A673 (cell line): ENCODE measurements at regions not wholly inside any gene's neighbourhood (a gene's known extent, or its start where the extent isn't known, plus 50 kb on each side); places are given as distances from the start of the nearest gene placed in this dataset.
"Not testable (repeated sequence)": the region's sequence is repeated elsewhere in the genome, so short reads cannot be mapped to it uniquely, and the experiment has no call there.

ENCODE experiments used
- BruUV-seq: library from RNA; stranded (reverse); fragments of 400-500 nt; replicated peaks from 2 replicates; lab custom pipeline; 2021; lab: Mats Ljungman, UMichigan
- CTCF ChIA-PET: fragments of 300-600 bp; sonication (Branson Sonifier 250); formaldehyde crosslinking; loops from one replicate; lab custom pipeline; 2022; ENCODE audit warnings: antibody characterized with exemption; lab: Charles Lee
- POLR2A ChIA-PET: fragments of 300-600 bp; sonication (Branson Sonifier 250); formaldehyde crosslinking; loops from one replicate; lab custom pipeline; 2022; ENCODE audit warnings: antibody characterized with exemption; ENCODE audit not compliant: low non-redundant PET; lab: Charles Lee
- DNase-seq: peaks from one replicate; pipeline ENCODE4 v3.0.0-alpha.2; 2015; ENCODE audit warnings: low spot score
- H3K27ac ChIP-seq: fragments of 200-600 bp; sonication (generic); 2 replicates; pipeline ENCODE4 v1.5.1; 2016; ENCODE audit warnings: mixed run types, low read depth, mild to moderate bottlenecking, mixed read lengths, antibody characterized with exemption, low read length; ENCODE audit not compliant: poor library complexity, severe bottlenecking
- H3K27me3 ChIP-seq: fragments of 200-600 bp; sonication (generic); replicated peaks from 2 replicates; pipeline ENCODE4 v1.6.1; 2017; ENCODE audit warnings: mixed run types, low read depth, mild to moderate bottlenecking, mixed read lengths, antibody characterized with exemption, low read length; ENCODE audit not compliant: insufficient read depth, poor library complexity
- H3K36me3 ChIP-seq: fragments of 200-600 bp; sonication (generic); 2 replicates; pipeline ENCODE4 v1.6.1; 2016; ENCODE audit warnings: mixed run types, mild to moderate bottlenecking, mixed read lengths, antibody characterized with exemption, low read length; ENCODE audit not compliant: insufficient read depth, poor library complexity, severe bottlenecking
- H3K4me1 ChIP-seq: fragments of 200-600 bp; sonication (generic); 2 replicates; pipeline ENCODE4 v1.6.1; 2017; ENCODE audit warnings: mixed run types, mild to moderate bottlenecking, mixed read lengths, antibody characterized with exemption, low read length; ENCODE audit not compliant: insufficient read depth, poor library complexity, severe bottlenecking
- H3K4me3 ChIP-seq: fragments of 200-600 bp; sonication (generic); 2 replicates; pipeline ENCODE4 v1.5.1; 2016; ENCODE audit warnings: low read depth, mixed run types, mild to moderate bottlenecking, mixed read lengths, low read length; ENCODE audit not compliant: poor library complexity, severe bottlenecking
- H3K9me3 ChIP-seq: fragments of 200-600 bp; sonication (generic); 2 replicates; pipeline ENCODE4 v1.6.1; 2016; ENCODE audit warnings: mixed run types, low read depth, mild to moderate bottlenecking, mixed read lengths, antibody characterized with exemption, low read length; ENCODE audit not compliant: poor library complexity, severe bottlenecking
- EZH2 ChIP-seq: fragments of 200-600 bp; sonication (generic); IDR thresholded peaks from 2 replicates; pipeline ENCODE4 v1.6.1; 2017; ENCODE audit warnings: borderline replicate concordance, low read depth, mild to moderate bottlenecking, mixed read lengths, antibody characterized with exemption, low read length; ENCODE audit not compliant: poor library complexity, severe bottlenecking
- intact Hi-C: fragments of 100-400 bp; cut with micrococcal nuclease; formaldehyde crosslinking; loops from one replicate; pipeline ENCODE4 v1.10.0; 2022; ENCODE audit not compliant: unreplicated experiment
- TF ChIP-seq, protein P1 (sequence below): fragments of 300-800, 200-600 bp; sonication (generic); conservative IDR thresholded peaks from 2 replicates; pipeline ENCODE4 v1.5.1; 2017; ENCODE audit warnings: low read depth, mild to moderate bottlenecking, antibody characterized with exemption, low read length, moderate library complexity, mixed read lengths

DNA sequence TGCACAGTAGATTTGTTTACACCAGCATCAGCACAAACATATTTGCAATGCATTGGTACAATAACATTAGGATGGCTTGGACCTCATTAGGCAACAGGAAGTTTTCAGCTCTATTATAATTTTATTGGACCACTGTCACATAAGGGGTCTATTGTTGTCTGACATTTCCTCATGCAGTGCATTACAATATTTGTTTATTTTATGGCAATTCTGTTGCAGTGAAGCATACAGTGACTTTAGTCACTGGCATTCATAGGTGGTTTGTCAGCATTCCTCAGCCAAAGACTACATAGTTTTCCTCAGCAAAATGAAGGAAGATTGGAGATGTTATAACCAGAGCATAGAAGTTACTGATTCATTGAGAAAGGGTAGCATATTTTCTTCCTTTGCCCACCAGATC lies 1732.9 kb downstream of the PCDH9 start:
- Histone ChIP-seq H3K27me3 (no peaks in the 10 kb centered on the region), H3K4me1 (no peaks in the 10 kb centered on the region), H3K27ac (no peak overlapping the region), H3K36me3 (no peaks in the 10 kb centered on the region), H3K9me3 (no peaks in the 10 kb centered on the region), H3K4me3 (no peak overlapping the region)
- CTCF ChIA-PET: no interaction called here
- intact Hi-C loops: no loop called here
- no TSS peak for BruUV-seq
- DNase-seq: no peak
- POLR2A ChIA-PET: no interaction called here
- no peak for TF ChIP-seq EZH2
- TF ChIP-seq, protein P1, sequence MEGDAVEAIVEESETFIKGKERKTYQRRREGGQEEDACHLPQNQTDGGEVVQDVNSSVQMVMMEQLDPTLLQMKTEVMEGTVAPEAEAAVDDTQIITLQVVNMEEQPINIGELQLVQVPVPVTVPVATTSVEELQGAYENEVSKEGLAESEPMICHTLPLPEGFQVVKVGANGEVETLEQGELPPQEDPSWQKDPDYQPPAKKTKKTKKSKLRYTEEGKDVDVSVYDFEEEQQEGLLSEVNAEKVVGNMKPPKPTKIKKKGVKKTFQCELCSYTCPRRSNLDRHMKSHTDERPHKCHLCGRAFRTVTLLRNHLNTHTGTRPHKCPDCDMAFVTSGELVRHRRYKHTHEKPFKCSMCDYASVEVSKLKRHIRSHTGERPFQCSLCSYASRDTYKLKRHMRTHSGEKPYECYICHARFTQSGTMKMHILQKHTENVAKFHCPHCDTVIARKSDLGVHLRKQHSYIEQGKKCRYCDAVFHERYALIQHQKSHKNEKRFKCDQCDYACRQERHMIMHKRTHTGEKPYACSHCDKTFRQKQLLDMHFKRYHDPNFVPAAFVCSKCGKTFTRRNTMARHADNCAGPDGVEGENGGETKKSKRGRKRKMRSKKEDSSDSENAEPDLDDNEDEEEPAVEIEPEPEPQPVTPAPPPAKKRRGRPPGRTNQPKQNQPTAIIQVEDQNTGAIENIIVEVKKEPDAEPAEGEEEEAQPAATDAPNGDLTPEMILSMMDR: no peak

DNA sequence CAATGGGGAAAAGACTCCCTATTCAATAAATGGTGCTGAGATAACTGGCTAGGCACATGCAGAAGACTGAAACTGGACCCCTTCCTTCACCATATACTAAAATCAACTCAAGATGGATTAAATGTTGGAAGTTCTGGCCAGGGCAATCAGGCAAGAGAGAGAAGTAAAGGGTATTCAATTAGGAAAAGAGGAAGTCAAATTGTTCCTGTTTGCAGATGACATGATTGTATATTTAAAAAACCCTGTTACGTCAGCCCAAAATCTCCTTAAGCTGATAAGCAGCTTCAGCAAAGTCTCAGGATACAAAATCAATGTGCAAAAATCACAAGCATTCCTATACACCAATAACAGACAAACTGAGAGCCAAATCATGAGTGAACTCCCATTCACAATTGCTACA lies 1739.4 kb downstream of the PCDH9 start:
- H3K27ac ChIP-seq, BruUV-seq, intact Hi-C loops, POLR2A ChIA-PET, DNase-seq, H3K27me3 ChIP-seq, H3K4me1 ChIP-seq, CTCF ChIA-PET, H3K4me3 ChIP-seq, H3K9me3 ChIP-seq, H3K36me3 ChIP-seq: not testable (repeated sequence)

DNA sequence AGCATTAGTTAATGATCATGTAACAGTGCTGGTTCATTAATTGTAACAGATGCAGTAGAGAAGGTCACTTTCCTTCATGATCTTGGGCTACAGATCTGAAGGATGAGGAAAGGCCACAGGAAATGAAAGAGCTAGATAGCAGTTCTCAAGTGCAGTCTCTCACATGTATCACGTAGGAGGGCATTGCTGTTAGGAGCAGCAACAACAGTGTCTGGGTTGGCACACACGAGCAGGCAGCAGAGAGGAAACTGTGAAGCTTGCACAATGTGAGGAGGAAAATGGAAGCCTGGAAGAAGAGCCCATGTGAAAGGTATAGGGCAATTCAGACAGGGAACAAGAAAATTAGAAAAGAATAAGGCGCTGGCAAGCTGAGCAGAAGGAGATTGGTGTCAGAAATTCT lies 1741.5 kb downstream of the PCDH9 start:
- no peaks in the 10 kb centered on the region for H3K27me3 ChIP-seq
- intact Hi-C loops: no loop called here
- no peak for DNase-seq
- H3K9me3 ChIP-seq: no peaks in the 10 kb centered on the region
- H3K4me3 ChIP-seq: no peak overlapping the region
- CTCF ChIA-PET: no interaction called here
- H3K4me1 ChIP-seq: no peaks in the 10 kb centered on the region
- no peak overlapping the region for H3K27ac ChIP-seq
- no peak for TF ChIP-seq EZH2
- TF ChIP-seq, protein P1: no peak
- no TSS peak for BruUV-seq
- POLR2A ChIA-PET: no interaction called here
- no peaks in the 10 kb centered on the region for H3K36me3 ChIP-seq

DNA sequence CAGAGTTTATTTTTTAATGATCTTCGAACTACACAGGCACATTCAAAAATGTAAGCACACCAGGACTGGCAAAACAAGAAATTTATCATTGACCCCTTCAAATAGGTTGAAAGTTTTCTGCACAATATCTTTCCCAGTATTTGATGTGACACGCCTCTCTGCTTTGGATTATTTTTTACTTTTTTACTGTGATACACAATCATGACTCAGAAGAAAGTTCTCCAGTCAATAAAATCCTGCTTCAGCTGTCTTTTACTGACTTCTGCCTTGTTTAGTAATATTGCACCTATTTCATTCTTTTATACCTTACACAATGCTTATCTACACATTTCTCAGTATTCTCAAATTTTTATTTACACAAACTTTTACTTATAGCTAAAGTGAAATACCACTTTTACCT lies 1750.4 kb downstream of the PCDH9 start:
- H3K36me3 ChIP-seq: no peaks in the 10 kb centered on the region
- H3K4me1 ChIP-seq: no peaks in the 10 kb centered on the region
- no peaks in the 10 kb centered on the region for H3K9me3 ChIP-seq
- POLR2A ChIA-PET: no interaction called here
- H3K27ac ChIP-seq: no peak overlapping the region
- CTCF ChIA-PET: no interaction called here
- no peak overlapping the region for H3K4me3 ChIP-seq
- no peak for DNase-seq
- BruUV-seq: no TSS peak
- H3K27me3 ChIP-seq: no peaks in the 10 kb centered on the region
- TF ChIP-seq EZH2: no peak
- TF ChIP-seq, protein P1: no peak
- intact Hi-C loops: no loop called here
